Endothelial cell of umbilical vein (primary cell): ENCODE measurements at regions not wholly inside any gene's neighbourhood (a gene's known extent, or its start where the extent isn't known, plus 50 kb on each side); places are given as distances from the start of the nearest gene placed in this dataset.

Experiments used
- CTCF ChIP-seq, 2 donors: IDR thresholded peaks; 1 replicate in 1 of 2; 2 replicates in 1 of 2; pipeline ENCODE4 v1.5.1; 2011; ENCODE audit warnings: low read length in 2 of 2, mild to moderate bottlenecking in 2 of 2, moderate library complexity in 2 of 2, control low read depth in 1 of 2, inconsistent platforms in 1 of 2, low read depth in 1 of 2; ENCODE audit not compliant: insufficient read depth in 1 of 2; ENCODE audit errors: extremely low read depth in 1 of 2
- JUN ChIP-seq: IDR thresholded peaks from 2 replicates; pipeline ENCODE4 v1.6.1; 2011; ENCODE audit warnings: borderline replicate concordance, low read depth; ENCODE audit not compliant: insufficient read length, insufficient read depth
- MAX ChIP-seq: IDR thresholded peaks from 2 replicates; pipeline ENCODE4 v1.6.1; 2011; ENCODE audit not compliant: insufficient read depth, insufficient read length

- no peak for TF ChIP-seq CTCF (IDR thresholded peaks at IDR 0.05; ENCODE audit: extremely low read depth in 1 of 2, insufficient read depth in 1 of 2, low read depth in 1 of 2, low read length in 2 of 2)
- TF ChIP-seq MAX = no peak
- no peak for TF ChIP-seq JUN
Measured at GRCh38 chr12:73124480-73124879, 852.3 kb downstream of the TRHDE start.
